NK-92 treated with Interleukin-12 subunit alpha and Interleukin-12 subunit beta, amount 100 ng/mL, for 24 hours (cell line): ENCODE measurements at regions not wholly inside any gene's neighbourhood (a gene's known extent, or its start where the extent isn't known, plus 50 kb on each side); places are given as distances from the start of the nearest gene placed in this dataset.
"Not testable (repeated sequence)": the region's sequence is repeated elsewhere in the genome, so short reads cannot be mapped to it uniquely, and the experiment has no call there.

ENCODE experiments used
- DNase-seq: peaks from one replicate; lab custom pipeline; 2025; lab: John Stamatoyannopoulos, UW

- no peak for DNase-seq
Measured at GRCh38 chr3:106348139-106348690, 479.4 kb upstream of the CBLB start.

GRCh38 chr3:106349191-106349881 is 480.5 kb upstream of the CBLB start:
- no peak for DNase-seq

DNA sequence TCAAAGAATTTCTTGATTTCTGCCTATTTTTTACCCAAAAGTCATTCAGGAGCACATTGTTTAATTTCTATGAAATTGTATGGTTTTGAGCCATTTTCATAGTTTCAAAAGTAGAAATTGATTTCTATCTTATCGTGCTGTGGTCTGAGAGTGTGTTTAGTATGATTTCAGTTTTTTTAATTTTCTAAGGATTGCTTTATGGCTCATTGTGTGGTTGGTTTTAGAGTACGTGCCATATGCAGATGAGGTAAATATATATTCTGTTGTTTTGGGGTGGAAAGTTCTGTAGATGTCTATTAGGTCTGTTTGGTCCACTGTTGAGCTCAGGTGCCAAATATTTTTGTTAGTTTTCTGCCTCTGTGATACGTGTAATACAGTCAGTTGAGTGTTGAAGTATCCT is 487.1 kb upstream of the CBLB start:
- no peak for DNase-seq

DNA sequence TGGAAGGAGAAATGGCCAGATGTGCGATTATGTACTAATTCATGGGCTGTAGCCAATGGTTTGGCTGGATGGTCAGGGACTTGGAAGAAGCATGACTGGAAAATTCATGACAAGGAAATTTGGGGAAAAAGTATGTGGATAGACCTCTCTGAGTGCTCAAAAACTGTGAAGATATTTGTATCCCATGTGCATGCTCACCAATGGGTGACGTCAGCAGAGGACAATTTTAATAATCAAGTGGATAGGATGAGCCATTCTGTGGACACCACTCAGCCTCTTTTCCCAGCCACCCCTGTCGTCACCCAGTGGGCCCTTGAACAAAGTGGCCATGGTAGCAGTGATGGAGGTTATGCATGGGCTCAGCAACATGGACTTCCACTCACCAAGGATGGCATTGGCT is 490.9 kb upstream of the CBLB start:
- DNase-seq = no peak

DNA sequence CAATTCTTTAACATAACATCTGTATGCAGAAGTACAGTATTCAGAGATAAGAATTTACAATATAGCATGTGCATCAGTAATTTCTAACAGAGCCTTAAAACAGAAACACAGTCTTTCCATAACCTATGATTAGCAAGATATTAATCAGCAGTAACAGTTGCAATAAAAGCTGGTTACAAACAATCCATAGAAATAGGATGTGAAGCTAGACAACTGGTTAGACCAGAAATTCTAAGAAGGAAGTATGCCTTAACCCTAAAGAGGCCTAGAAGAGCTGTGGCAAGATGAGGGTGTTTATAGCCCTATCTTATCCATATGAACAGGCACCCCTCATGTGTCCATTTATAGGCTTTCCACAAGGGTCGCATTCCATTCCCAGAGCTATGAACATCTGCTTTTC is 492.1 kb upstream of the CBLB start:
- not testable (repeated sequence) for DNase-seq

GRCh38 chr3:106364477-106364876 is 495.7 kb upstream of the CBLB start:
- no peak for DNase-seq

DNA sequence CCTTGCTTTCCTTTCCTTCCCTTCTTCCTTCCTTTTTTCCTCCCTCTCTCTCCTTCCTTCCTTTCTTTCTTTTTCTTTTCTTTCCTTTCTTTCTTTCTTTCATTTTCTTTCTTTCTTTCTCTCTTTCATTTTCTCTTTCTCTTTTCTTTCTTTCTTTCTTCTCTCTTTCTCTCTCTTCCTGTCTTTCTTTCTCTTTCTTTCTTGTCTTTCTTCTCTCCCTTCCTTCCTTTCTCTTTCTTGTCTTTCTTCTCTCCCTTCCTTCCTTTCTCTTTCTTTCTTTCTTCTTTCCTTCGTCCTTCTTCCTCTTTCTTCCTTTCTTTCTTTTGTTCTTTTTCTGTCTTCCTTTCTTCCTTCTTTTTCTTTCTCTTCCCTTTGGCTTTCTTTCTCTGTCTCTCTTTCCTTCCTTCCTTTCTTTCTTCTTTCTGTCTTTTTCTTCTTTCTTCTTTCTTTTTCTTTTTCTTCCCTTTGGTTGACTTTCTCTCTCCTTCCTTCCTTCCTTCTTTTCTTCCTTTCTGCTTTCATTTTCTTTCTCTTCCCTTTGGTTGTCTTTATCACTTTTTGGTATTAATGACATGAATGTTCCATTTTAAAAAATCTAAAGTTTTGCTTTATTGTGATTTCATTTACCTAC is 496.4 kb upstream of the CBLB start:
- DNase-seq = no peak

DNA sequence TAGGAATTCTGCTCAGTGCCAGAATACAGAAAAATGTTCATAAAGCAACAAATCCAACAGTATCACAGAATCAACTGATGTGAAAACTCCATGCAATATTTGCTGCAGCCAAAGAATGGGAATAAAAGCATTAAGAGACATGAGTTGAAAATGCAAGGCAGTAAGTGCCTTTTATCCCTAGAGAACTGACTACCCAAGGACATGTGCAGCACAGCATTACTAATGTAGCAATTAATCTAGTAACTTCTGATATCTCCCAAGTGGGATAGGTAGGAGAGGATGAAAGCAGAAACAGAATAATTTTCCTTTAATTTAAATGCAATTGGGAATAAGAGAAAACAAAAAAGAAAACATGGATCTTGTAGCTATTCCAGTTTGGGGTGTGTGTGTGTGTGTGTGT is 497.5 kb upstream of the CBLB start:
- no peak for DNase-seq

- no peak for DNase-seq
Measured at GRCh38 chr3:106367496-106367895, 498.7 kb upstream of the CBLB start.

DNA sequence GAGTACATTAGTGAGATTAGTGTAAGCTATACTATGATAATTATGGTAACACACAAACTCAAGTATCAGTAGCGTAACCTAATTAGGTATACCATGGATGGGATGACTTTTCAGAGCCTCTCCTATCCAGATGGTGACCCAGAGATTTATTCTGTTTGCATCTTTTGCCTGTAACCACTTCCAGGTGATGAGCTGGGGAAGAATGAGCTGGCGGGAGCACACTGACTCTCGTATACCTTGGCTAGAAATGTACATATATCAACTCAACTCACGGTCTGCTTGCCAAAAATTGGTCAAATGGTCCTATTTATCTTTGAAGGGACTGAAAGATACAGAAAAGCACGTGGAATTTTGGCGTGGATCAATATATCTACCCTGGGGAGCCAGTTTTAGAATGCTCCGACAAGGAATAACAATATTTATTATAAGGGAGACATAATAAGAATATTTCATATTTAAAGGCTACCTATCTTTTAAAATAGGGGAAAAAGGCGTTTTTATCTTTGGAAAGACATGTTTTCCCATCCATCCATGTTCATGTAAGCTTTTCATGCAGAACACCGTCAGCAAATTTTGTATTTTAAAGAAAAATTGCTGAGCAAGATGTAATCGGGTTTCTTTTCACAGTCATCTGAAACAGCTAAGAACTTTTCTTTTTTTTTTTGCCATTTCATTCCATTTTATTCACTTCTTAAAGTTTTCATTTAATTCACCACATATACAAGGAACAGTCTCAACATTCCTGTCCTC is 502.6 kb upstream of the CBLB start:
- DNase-seq = no peak

- no peak for DNase-seq
Measured at GRCh38 chr3:106371971-106372805, 503.4 kb upstream of the CBLB start.

GRCh38 chr3:106372806-106373190 is 504.0 kb upstream of the CBLB start:
- no peak for DNase-seq

DNA sequence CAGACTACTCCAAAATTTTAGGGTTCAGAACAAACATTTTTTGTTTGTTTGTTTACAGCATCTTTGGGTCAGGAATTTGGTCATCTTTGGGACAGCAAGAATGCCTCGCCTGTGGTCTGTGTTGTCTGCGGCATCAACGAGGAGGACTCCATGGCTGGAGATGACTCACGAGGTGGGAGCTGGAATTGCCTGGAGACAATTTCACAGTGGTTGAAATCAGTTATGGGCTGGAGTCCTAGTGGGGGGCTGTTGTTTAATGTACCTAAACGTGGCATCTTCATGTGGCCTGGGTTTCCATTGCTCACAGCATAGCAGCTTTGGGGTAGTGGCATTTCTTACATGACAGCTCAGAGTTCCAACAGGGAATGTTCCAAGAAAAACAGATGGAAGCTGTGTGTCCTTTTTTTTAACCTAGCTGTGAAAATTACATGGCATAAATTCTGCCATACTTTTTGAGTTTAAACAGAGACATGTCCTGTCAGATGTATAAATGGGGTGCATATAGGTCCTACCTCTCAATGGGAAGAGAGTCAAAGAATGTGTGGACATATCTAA is 507.3 kb upstream of the CBLB start:
- DNase-seq = no peak

GRCh38 chr3:106379251-106379750 is 510.5 kb upstream of the CBLB start:
- DNase-seq = no peak

DNA sequence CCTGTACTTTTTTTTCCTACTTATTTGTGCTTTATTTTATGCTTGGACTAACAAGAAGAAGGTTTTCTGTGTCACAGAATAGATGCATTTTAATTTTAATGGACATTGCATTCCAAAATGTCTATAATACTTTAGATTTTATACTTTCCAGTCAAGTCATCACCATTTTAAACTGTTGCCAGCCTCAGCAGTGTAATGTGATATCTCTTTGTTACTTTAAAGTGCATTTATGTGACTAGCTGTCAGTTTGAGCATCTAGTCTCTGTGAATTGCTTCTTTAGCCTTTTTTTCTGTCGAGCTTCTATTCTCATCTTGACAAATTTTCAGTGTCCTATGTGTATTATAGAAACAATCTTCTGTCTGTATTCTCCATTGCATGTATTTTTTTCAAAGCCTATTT is 511.4 kb upstream of the CBLB start:
- DNase-seq = no peak

DNA sequence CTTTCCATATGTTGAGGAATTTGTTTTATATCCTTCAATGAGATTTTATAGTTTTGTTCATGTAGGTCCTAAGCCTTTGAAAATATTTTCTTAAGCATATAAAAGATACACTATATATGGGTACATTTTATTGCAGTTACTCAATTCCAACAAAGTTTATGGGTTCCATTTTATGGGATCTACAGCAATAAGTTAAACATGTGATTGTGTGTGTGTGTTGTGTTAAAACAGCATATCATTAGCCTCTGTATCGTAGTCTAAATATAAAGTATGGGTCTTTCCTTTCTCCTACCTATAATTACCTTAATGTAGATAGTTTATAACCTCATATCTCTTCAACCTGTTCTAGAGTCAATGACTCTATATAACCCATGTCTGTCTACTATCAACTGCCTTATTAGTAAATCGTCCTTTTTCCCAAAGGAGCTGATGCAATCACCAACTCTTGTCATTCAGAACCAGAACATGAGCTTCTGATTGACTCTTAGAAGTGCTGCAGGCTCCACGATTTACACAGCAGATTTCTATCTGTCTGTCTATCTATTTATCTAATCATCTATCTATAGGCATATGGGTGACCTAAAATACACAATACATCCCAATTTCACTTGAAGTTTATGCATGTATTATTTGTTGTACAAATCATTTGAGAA is 512.6 kb upstream of the CBLB start:
- DNase-seq = no peak

- no peak for DNase-seq
Measured at GRCh38 chr3:106381939-106382335, 513.1 kb upstream of the CBLB start.

DNA sequence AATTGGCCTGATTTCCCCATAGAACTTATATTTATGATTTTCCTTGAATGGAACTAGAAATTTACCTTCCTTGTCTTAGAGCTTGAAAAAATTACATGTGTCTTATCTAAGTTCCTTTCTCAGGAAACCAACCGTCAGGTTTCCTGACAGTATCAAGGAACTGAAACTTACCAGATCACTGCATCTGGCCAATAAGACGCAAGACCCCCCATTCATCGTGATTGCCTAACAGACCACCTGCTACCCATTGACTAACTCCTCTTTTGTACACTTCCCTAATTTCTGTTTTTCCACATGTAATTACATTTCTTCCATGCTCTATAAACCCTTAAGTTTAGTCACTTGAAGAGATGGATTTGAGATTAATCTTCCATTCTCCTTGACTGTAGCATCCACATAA is 517.2 kb upstream of the CBLB start:
- DNase-seq = no peak

DNA sequence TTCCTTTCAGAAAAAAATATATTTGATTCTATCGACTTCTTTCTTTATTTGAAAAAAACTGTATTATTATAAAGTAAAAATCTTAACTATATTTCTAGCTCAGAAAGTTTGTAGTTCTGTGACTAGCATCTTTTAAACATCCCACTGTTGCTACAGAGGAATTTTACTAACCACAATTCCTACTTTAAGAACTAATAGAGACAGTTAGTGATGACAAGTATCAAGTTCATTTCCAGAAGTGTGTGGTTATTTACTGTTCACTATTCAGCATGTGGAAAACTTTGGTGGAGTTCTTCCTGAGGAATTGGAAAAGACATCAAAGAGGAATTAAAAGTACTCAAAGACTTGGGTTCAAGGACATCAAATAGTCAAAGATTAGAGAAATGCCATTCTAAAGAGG is 524.1 kb upstream of the CBLB start:
- no peak for DNase-seq

- no peak for DNase-seq
Measured at GRCh38 chr3:106397006-106397405, 528.2 kb upstream of the CBLB start.
